ENCODE measurements at regions not wholly inside any gene's neighbourhood (a gene's known extent, or its start where the extent isn't known, plus 50 kb on each side); places are given as distances from the start of the nearest gene placed in this dataset.

GRCh38 chr14:98701377-98701776 lies 570.6 kb downstream of the BCL11B start:
- intact Hi-C loops (cut with DNase I): no loop called here
- no peak for DNase-seq
- Histone ChIP-seq H3K36me3 (ENCODE audit: insufficient read depth in 1 of 2, low read depth in 1 of 2) (no peaks in the 10 kb centered on the region), H3K4me1 (no peaks in the 10 kb centered on the region), H3K27me3 (ENCODE audit: insufficient read depth in 3 of 3, low read length in 2 of 3) (no peaks in the 10 kb centered on the region), H3K27ac (no peak overlapping the region), H3K9me3 (no peaks in the 10 kb centered on the region), H3K4me3 (no peak overlapping the region)
- WGBS, 3 donors: 80% methylated on average over 5 of the region's 5 CpGs
- no peak for ATAC-seq
- no peak for TF ChIP-seq CTCF (IDR thresholded peaks at IDR 0.05)

DNA sequence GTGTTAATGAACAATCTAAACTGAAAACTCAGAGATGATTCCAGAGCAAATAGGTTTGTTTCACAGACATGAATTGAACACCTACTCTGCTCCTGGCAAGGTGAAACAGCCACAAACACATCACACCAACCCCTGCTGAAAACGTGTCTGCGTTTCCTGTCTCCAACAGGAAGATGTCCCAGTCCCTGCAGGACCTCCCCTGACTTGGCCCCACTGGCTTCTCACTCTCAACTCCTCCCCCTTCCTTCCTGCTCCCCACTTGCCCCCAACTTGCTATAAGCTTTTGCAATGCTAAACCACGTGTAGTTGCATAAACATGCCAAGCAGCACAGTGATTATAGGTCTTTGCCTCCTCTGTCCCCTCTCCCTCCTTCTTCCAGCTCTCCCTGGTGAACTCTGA lies 567.6 kb downstream of the BCL11B start:
- Histone ChIP-seq H3K4me1 (no peaks in the 10 kb centered on the region), H3K27me3 (ENCODE audit: insufficient read depth in 3 of 3, low read length in 2 of 3) (no peaks in the 10 kb centered on the region), H3K4me3 (no peak overlapping the region), H3K27ac (no peak overlapping the region), H3K36me3 (ENCODE audit: insufficient read depth in 1 of 2, low read depth in 1 of 2) (no peaks in the 10 kb centered on the region), H3K9me3 (no peaks in the 10 kb centered on the region)
- DNase-seq: no peak
- intact Hi-C loops (cut with DNase I): no loop called here
- no peak for ATAC-seq
- 33 to 45% (median 42%) methylated on average over 3 of the region's 3 CpGs for WGBS, 3 donors
- no peak for TF ChIP-seq CTCF (IDR thresholded peaks at IDR 0.05)

DNA sequence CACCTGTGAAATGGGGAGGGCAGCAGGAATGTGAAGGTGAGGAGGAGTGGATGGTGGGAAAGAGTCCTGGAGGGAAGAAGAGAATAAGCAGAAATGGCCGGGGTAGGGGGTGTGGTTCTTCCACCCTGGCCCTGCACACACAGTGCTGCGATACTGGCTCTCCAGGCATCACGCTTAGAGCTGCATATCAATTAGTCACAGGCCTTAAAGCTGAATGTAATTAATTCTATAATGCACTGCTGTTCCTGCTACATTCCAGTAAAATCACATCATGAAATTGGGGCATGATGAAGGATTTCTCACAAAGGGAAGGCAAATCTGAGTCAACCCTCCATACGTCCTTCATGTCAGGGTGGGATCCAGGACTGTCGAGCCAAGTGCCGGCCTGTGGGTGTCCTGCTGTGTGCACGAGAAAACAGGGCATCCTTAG lies 566.1 kb downstream of the BCL11B start:
- no peak overlapping the region for H3K27ac ChIP-seq
- no peaks in the 10 kb centered on the region for H3K4me1 ChIP-seq
- no peaks in the 10 kb centered on the region for H3K27me3 ChIP-seq (ENCODE audit: insufficient read depth in 3 of 3, low read length in 2 of 3)
- ATAC-seq (no peak), DNase-seq (no peak)
- H3K4me3 ChIP-seq: no peak overlapping the region
- no peaks in the 10 kb centered on the region for H3K36me3 ChIP-seq (ENCODE audit: insufficient read depth in 1 of 2, low read depth in 1 of 2)
- TF ChIP-seq CTCF (IDR thresholded peaks at IDR 0.05): no peak
- H3K9me3 ChIP-seq: no peaks in the 10 kb centered on the region
- 52 to 58% (median 57%) methylated on average over 7 of the region's 7 CpGs for WGBS, 3 donors
- intact Hi-C loops (cut with DNase I): no loop called here

DNA sequence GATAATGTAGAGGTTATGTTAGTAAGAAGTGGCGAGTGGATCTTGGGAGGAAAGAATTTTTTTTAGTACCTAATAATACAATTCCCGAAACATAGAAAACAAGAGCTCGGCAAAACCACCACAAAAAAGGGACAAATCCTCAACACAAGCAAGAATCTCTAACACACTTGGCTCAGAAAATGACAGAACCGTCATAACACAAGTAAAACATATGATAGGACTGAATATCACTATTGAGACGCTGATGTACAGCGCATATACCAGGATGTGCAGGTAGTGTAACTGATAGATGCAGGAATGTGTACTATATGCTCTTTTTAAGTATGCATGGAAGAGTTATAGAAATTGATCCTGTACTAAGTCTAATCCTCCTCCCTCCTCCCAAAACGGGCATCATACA lies 564.5 kb downstream of the BCL11B start:
- no peak overlapping the region for H3K4me3 ChIP-seq
- DNase-seq (no peak), ATAC-seq (no peak)
- no peaks in the 10 kb centered on the region for H3K4me1 ChIP-seq
- no peaks in the 10 kb centered on the region for H3K27me3 ChIP-seq (ENCODE audit: insufficient read depth in 3 of 3, low read length in 2 of 3)
- H3K36me3 ChIP-seq (ENCODE audit: insufficient read depth in 1 of 2, low read depth in 1 of 2): no peaks in the 10 kb centered on the region
- no peak overlapping the region for H3K27ac ChIP-seq
- 91 to 97% (median 92%) methylated on average over 7 of the region's 7 CpGs for WGBS, 3 donors
- intact Hi-C loops (cut with DNase I): no loop called here
- no peak for TF ChIP-seq CTCF (IDR thresholded peaks at IDR 0.05)
- H3K9me3 ChIP-seq: no peaks in the 10 kb centered on the region

- no peaks in the 10 kb centered on the region for H3K9me3 ChIP-seq
- H3K4me1 ChIP-seq: no peaks in the 10 kb centered on the region
- no peak overlapping the region for H3K4me3 ChIP-seq
- H3K27ac ChIP-seq: no peak overlapping the region
- ATAC-seq (no peak), DNase-seq (no peak)
- intact Hi-C loops (cut with DNase I): no loop called here
- H3K36me3 ChIP-seq (ENCODE audit: insufficient read depth in 1 of 2, low read depth in 1 of 2): no peaks in the 10 kb centered on the region
- no peak for TF ChIP-seq CTCF (IDR thresholded peaks at IDR 0.05)
- H3K27me3 ChIP-seq (ENCODE audit: insufficient read depth in 3 of 3, low read length in 2 of 3): no peaks in the 10 kb centered on the region
These were observed 563.4 kb downstream of the BCL11B start for GRCh38 chr14:98708555-98708954.

All from psoas muscle (tissue), 7 donors.